ENCODE measurements at regions not wholly inside any gene's neighbourhood (a gene's known extent, or its start where the extent isn't known, plus 50 kb on each side); places are given as distances from the start of the nearest gene placed in this dataset.

DNA sequence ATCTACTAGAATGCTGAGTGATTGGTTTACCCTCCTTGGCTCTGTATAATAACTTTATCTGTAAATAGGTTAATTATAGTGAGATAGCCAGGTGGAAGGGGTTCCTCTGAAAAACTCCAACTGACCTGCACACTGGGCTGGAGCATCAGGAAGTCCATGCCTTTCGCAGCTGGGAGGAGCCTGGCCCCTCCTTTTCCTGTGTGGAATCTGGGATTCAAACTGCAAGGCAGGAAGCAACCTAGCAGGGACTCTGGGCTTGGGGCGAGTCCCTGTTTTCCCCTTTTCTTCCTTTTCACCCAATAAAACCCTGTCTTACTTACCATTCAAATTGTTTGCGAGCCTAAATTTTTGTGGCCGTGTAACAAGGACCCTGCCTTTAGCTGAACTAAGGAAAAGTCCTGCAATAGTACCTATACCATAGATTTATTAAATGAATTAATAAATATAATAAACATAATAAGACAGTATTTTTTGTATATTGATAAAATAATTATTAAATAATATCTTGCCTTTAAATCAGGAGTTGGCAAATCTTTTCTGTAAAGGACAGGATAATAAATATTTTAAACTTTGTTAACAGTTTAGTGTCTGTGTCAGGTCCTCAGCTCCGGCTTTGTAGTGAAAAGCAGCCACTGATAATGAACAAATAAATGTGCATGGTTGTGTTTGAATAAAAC, 406.2 kb upstream of the MMS22L start:
- TF ChIP-seq, protein P1, sequence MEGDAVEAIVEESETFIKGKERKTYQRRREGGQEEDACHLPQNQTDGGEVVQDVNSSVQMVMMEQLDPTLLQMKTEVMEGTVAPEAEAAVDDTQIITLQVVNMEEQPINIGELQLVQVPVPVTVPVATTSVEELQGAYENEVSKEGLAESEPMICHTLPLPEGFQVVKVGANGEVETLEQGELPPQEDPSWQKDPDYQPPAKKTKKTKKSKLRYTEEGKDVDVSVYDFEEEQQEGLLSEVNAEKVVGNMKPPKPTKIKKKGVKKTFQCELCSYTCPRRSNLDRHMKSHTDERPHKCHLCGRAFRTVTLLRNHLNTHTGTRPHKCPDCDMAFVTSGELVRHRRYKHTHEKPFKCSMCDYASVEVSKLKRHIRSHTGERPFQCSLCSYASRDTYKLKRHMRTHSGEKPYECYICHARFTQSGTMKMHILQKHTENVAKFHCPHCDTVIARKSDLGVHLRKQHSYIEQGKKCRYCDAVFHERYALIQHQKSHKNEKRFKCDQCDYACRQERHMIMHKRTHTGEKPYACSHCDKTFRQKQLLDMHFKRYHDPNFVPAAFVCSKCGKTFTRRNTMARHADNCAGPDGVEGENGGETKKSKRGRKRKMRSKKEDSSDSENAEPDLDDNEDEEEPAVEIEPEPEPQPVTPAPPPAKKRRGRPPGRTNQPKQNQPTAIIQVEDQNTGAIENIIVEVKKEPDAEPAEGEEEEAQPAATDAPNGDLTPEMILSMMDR (IDR thresholded peaks at IDR 0.05; ENCODE audit: insufficient read depth, low read length, severe bottlenecking) = no peak
- H3K36me3 ChIP-seq (ENCODE audit: control insufficient read depth, insufficient read depth, low read length) = no peaks in the 10 kb centered on the region
- no peak overlapping the region for H3K4me3 ChIP-seq (ENCODE audit: low read depth, low read length)
- no peaks in the 10 kb centered on the region for H3K27me3 ChIP-seq (ENCODE audit: control insufficient read depth, insufficient read depth, low read length)
- DNase-seq (ENCODE audit: low read depth) (no peak), FAIRE-seq (no peak)

GRCh38 chr6:97697456-97697855, 414.4 kb upstream of the MMS22L start:
- Histone ChIP-seq H3K36me3 (ENCODE audit: control insufficient read depth, insufficient read depth, low read length) (no peaks in the 10 kb centered on the region), H3K27me3 (ENCODE audit: control insufficient read depth, insufficient read depth, low read length) (no peaks in the 10 kb centered on the region), H3K4me3 (ENCODE audit: low read depth, low read length) (no peak overlapping the region)
- DNase-seq (ENCODE audit: low read depth) = peak; percentile 64
- no peak for FAIRE-seq
- TF ChIP-seq, protein P1 (IDR thresholded peaks at IDR 0.05; ENCODE audit: insufficient read depth, low read length, severe bottlenecking) = no peak

- Histone ChIP-seq H3K27me3 (ENCODE audit: control insufficient read depth, insufficient read depth, low read length) (no peaks in the 10 kb centered on the region), H3K36me3 (ENCODE audit: control insufficient read depth, insufficient read depth, low read length) (no peaks in the 10 kb centered on the region), H3K4me3 (ENCODE audit: low read depth, low read length) (no peak overlapping the region)
- TF ChIP-seq, protein P1 (IDR thresholded peaks at IDR 0.05; ENCODE audit: insufficient read depth, low read length, severe bottlenecking) = no peak
- no peak for FAIRE-seq
- peak; percentile 38 for DNase-seq (ENCODE audit: low read depth)
Measured at GRCh38 chr6:97701801-97702200, 418.8 kb upstream of the MMS22L start.

GRCh38 chr6:97702248-97702647, 419.2 kb upstream of the MMS22L start:
- Histone ChIP-seq H3K27me3 (ENCODE audit: control insufficient read depth, insufficient read depth, low read length) (no peaks in the 10 kb centered on the region), H3K4me3 (ENCODE audit: low read depth, low read length) (no peak overlapping the region), H3K36me3 (ENCODE audit: control insufficient read depth, insufficient read depth, low read length) (no peaks in the 10 kb centered on the region)
- TF ChIP-seq, protein P1 (IDR thresholded peaks at IDR 0.05; ENCODE audit: insufficient read depth, low read length, severe bottlenecking) = no peak
- FAIRE-seq (no peak), DNase-seq (ENCODE audit: low read depth) (no peak)

- peak; percentile 43 for DNase-seq (ENCODE audit: low read depth)
- FAIRE-seq = no peak
- TF ChIP-seq, protein P1 (IDR thresholded peaks at IDR 0.05; ENCODE audit: insufficient read depth, low read length, severe bottlenecking) = no peak
- Histone ChIP-seq H3K36me3 (ENCODE audit: control insufficient read depth, insufficient read depth, low read length) (no peaks in the 10 kb centered on the region), H3K27me3 (ENCODE audit: control insufficient read depth, insufficient read depth, low read length) (no peaks in the 10 kb centered on the region), H3K4me3 (ENCODE audit: low read depth, low read length) (no peak overlapping the region)
Measured at GRCh38 chr6:97703661-97704060, 420.6 kb upstream of the MMS22L start.

DNA sequence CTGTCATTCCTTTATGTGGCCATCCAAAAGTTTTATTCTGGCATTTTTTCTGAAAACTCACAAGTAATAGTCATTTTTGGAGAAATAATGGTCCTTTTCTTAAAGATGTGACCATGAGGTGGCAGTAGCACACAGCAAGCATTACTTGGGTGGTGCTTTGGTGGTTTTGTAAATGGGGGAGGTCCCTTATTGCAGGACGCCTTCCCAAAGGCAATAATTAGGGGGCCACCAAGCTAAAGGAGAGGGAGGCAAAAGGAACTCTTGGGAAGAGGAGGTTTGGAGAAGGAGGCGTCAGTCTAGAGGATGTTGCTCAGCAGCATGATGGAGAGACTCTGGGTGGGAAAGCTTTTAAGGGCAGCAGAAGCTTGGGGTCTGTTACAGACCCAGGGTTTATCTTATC, 422.6 kb upstream of the MMS22L start:
- H3K4me3 ChIP-seq (ENCODE audit: low read depth, low read length) = no peak overlapping the region
- no peaks in the 10 kb centered on the region for H3K36me3 ChIP-seq (ENCODE audit: control insufficient read depth, insufficient read depth, low read length)
- no peaks in the 10 kb centered on the region for H3K27me3 ChIP-seq (ENCODE audit: control insufficient read depth, insufficient read depth, low read length)
- no peak for FAIRE-seq
- DNase-seq (ENCODE audit: low read depth) = peak; percentile 25
- TF ChIP-seq, protein P1 (IDR thresholded peaks at IDR 0.05; ENCODE audit: insufficient read depth, low read length, severe bottlenecking) = peak; percentile 25

Data from bronchial epithelial cell (primary cell).